ENCODE measurements at regions not wholly inside any gene's neighbourhood (a gene's known extent, or its start where the extent isn't known, plus 50 kb on each side); places are given as distances from the start of the nearest gene placed in this dataset.

DNA sequence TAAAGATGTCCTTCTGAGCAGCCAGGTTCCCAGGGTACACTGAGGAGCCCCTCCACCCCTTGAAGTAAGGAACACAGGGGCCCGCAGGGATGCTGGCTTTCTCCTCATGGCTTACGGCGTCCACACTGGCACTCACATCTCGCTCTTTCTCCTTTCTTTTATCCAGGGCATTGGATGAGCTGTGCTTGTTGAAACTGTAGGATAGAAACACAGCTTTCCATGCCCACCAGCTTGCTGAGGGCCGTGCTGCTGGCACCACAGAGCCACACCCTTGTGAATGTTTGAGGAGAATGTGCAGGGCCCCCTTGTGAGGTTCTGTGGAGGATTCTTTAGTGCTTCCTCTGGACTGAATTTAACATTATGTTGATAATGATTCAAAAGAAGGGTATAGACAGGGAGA lies 51.7 kb upstream of the B3GAT1 start:
- TF ChIP-seq EP300 (IDR thresholded peaks at IDR 0.05) (no peak), POLR2A (IDR thresholded peaks at IDR 0.05) (no peak), POLR2AphosphoS5 (IDR thresholded peaks at IDR 0.05) (no peak)
- TF ChIP-seq, protein P1, sequence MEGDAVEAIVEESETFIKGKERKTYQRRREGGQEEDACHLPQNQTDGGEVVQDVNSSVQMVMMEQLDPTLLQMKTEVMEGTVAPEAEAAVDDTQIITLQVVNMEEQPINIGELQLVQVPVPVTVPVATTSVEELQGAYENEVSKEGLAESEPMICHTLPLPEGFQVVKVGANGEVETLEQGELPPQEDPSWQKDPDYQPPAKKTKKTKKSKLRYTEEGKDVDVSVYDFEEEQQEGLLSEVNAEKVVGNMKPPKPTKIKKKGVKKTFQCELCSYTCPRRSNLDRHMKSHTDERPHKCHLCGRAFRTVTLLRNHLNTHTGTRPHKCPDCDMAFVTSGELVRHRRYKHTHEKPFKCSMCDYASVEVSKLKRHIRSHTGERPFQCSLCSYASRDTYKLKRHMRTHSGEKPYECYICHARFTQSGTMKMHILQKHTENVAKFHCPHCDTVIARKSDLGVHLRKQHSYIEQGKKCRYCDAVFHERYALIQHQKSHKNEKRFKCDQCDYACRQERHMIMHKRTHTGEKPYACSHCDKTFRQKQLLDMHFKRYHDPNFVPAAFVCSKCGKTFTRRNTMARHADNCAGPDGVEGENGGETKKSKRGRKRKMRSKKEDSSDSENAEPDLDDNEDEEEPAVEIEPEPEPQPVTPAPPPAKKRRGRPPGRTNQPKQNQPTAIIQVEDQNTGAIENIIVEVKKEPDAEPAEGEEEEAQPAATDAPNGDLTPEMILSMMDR (IDR thresholded peaks at IDR 0.05), result no peak
- H3K9me3 ChIP-seq, result no peaks in the 10 kb centered on the region
- H3K27me3 ChIP-seq, result no peaks in the 10 kb centered on the region
- DNase-seq (no peak), ATAC-seq (ENCODE audit: low FRiP score in 2 of 2) (no peak)
- H3K27ac ChIP-seq, result no peak overlapping the region
- no peak overlapping the region for H3K4me3 ChIP-seq
- H3K4me1 ChIP-seq, result peaks cover 0 to 4% (median 0%) of the 10 kb centered on the region in 4 donors
- no peaks in the 10 kb centered on the region for H3K36me3 ChIP-seq
- WGBS, 2 donors, result 86 to 88% methylated on average over 5 of the region's 5 CpGs
